ENCODE measurements at regions not wholly inside any gene's neighbourhood (a gene's known extent, or its start where the extent isn't known, plus 50 kb on each side); places are given as distances from the start of the nearest gene placed in this dataset.
"Not testable (repeated sequence)": the region's sequence is repeated elsewhere in the genome, so short reads cannot be mapped to it uniquely, and the experiment has no call there.

GRCh38 chr2:224650815-224651439, 65.2 kb downstream of the CCDC195 start:
- no peak overlapping the region for H3K27ac ChIP-seq (ENCODE audit: low read depth in 1 of 2, low read length in 2 of 2)
- H3K36me3 ChIP-seq (ENCODE audit: control insufficient read depth in 1 of 2, insufficient read depth in 2 of 2, low read length in 1 of 2) = no peaks in the 10 kb centered on the region
- no peak for DNase-seq
- WGBS, 2 donors = 14 to 16% methylated on average over 6 of the region's 6 CpGs
- no peaks in the 10 kb centered on the region for H3K9me3 ChIP-seq (ENCODE audit: control insufficient read depth, low read length)
- ATAC-seq (ENCODE audit: low FRiP score) = no peak
- intact Hi-C loops (cut with DNase I) = loop anchor here (1.0 to 2.0 kb wide), 2 partner anchors 294 kb away; no protein-coding TSS in a partner anchor
- no peak overlapping the region for H3K4me3 ChIP-seq (ENCODE audit: low read length in 2 of 2)
- H3K27me3 ChIP-seq (ENCODE audit: control insufficient read depth in 1 of 2, insufficient read depth in 2 of 2, low read length in 1 of 2) = no peaks in the 10 kb centered on the region
- H3K4me1 ChIP-seq (ENCODE audit: control insufficient read depth in 1 of 2, insufficient read depth in 2 of 2, low read length in 2 of 2) = no peaks in the 10 kb centered on the region

- H3K27me3 ChIP-seq (ENCODE audit: control insufficient read depth in 1 of 2, insufficient read depth in 2 of 2, low read length in 1 of 2); H3K27ac ChIP-seq (ENCODE audit: low read depth in 1 of 2, low read length in 2 of 2); DNase-seq; intact Hi-C loops (cut with DNase I); H3K4me3 ChIP-seq (ENCODE audit: low read length in 2 of 2); H3K4me1 ChIP-seq (ENCODE audit: control insufficient read depth in 1 of 2, insufficient read depth in 2 of 2, low read length in 2 of 2); ATAC-seq (ENCODE audit: low FRiP score); H3K9me3 ChIP-seq (ENCODE audit: control insufficient read depth, low read length); H3K36me3 ChIP-seq (ENCODE audit: control insufficient read depth in 1 of 2, insufficient read depth in 2 of 2, low read length in 1 of 2): not testable (repeated sequence)
- 88 to 89% methylated on average over 11 of the region's 11 CpGs for WGBS, 2 donors
Measured at GRCh38 chr2:224647684-224648083, 62.5 kb upstream of the CUL3 start.

GRCh38 chr2:224646242-224646846, 61.2 kb upstream of the CUL3 start:
- no peaks in the 10 kb centered on the region for H3K27me3 ChIP-seq (ENCODE audit: control insufficient read depth in 1 of 2, insufficient read depth in 2 of 2, low read length in 1 of 2)
- H3K4me3 ChIP-seq (ENCODE audit: low read length in 2 of 2) = no peak overlapping the region
- ATAC-seq (ENCODE audit: low FRiP score) (no peak), DNase-seq (no peak)
- H3K9me3 ChIP-seq (ENCODE audit: control insufficient read depth, low read length) = no peaks in the 10 kb centered on the region
- no peaks in the 10 kb centered on the region for H3K4me1 ChIP-seq (ENCODE audit: control insufficient read depth in 1 of 2, insufficient read depth in 2 of 2, low read length in 2 of 2)
- intact Hi-C loops (cut with DNase I) = no loop called here
- no peaks in the 10 kb centered on the region for H3K36me3 ChIP-seq (ENCODE audit: control insufficient read depth in 1 of 2, insufficient read depth in 2 of 2, low read length in 1 of 2)
- WGBS, 2 donors = 50 to 51% methylated on average over 9 of the region's 9 CpGs
- no peak overlapping the region for H3K27ac ChIP-seq (ENCODE audit: low read depth in 1 of 2, low read length in 2 of 2)

- ATAC-seq (ENCODE audit: low FRiP score) = no peak
- Histone ChIP-seq H3K27me3 (ENCODE audit: control insufficient read depth in 1 of 2, insufficient read depth in 2 of 2, low read length in 1 of 2) (no peaks in the 10 kb centered on the region), H3K9me3 (ENCODE audit: control insufficient read depth, low read length) (no peaks in the 10 kb centered on the region), H3K4me1 (ENCODE audit: control insufficient read depth in 1 of 2, insufficient read depth in 2 of 2, low read length in 2 of 2) (no peaks in the 10 kb centered on the region), H3K27ac (ENCODE audit: low read depth in 1 of 2, low read length in 2 of 2) (no peak overlapping the region), H3K36me3 (ENCODE audit: control insufficient read depth in 1 of 2, insufficient read depth in 2 of 2, low read length in 1 of 2) (no peaks in the 10 kb centered on the region), H3K4me3 (ENCODE audit: low read length in 2 of 2) (no peak overlapping the region)
- no peak for DNase-seq
- WGBS, 2 donors = 80 to 81% methylated on average over 4 of the region's 4 CpGs
- intact Hi-C loops (cut with DNase I) = no loop called here
Measured at GRCh38 chr2:224645722-224646121, 60.6 kb upstream of the CUL3 start.

GRCh38 chr2:224640679-224641078, 55.5 kb upstream of the CUL3 start:
- no peaks in the 10 kb centered on the region for H3K36me3 ChIP-seq (ENCODE audit: control insufficient read depth in 1 of 2, insufficient read depth in 2 of 2, low read length in 1 of 2)
- WGBS, 2 donors = 84 to 85% methylated on average over 4 of the region's 4 CpGs
- no peak overlapping the region for H3K27ac ChIP-seq (ENCODE audit: low read depth in 1 of 2, low read length in 2 of 2)
- no peaks in the 10 kb centered on the region for H3K9me3 ChIP-seq (ENCODE audit: control insufficient read depth, low read length)
- no peak overlapping the region for H3K4me3 ChIP-seq (ENCODE audit: low read length in 2 of 2)
- H3K4me1 ChIP-seq (ENCODE audit: control insufficient read depth in 1 of 2, insufficient read depth in 2 of 2, low read length in 2 of 2) = no peaks in the 10 kb centered on the region
- DNase-seq = no peak
- intact Hi-C loops (cut with DNase I) = no loop called here
- ATAC-seq (ENCODE audit: low FRiP score) = no peak
- no peaks in the 10 kb centered on the region for H3K27me3 ChIP-seq (ENCODE audit: control insufficient read depth in 1 of 2, insufficient read depth in 2 of 2, low read length in 1 of 2)

- no peaks in the 10 kb centered on the region for H3K4me1 ChIP-seq (ENCODE audit: control insufficient read depth in 1 of 2, insufficient read depth in 2 of 2, low read length in 2 of 2)
- no peaks in the 10 kb centered on the region for H3K36me3 ChIP-seq (ENCODE audit: control insufficient read depth in 1 of 2, insufficient read depth in 2 of 2, low read length in 1 of 2)
- intact Hi-C loops (cut with DNase I) = no loop called here
- H3K27ac ChIP-seq (ENCODE audit: low read depth in 1 of 2, low read length in 2 of 2) = no peak overlapping the region
- ATAC-seq (ENCODE audit: low FRiP score) (no peak), DNase-seq (no peak)
- H3K9me3 ChIP-seq (ENCODE audit: control insufficient read depth, low read length) = no peaks in the 10 kb centered on the region
- no peak overlapping the region for H3K4me3 ChIP-seq (ENCODE audit: low read length in 2 of 2)
- H3K27me3 ChIP-seq (ENCODE audit: control insufficient read depth in 1 of 2, insufficient read depth in 2 of 2, low read length in 1 of 2) = no peaks in the 10 kb centered on the region
- WGBS, 2 donors = 60 to 62% methylated on average over 8 of the region's 8 CpGs
Measured at GRCh38 chr2:224638301-224638823, 53.2 kb upstream of the CUL3 start.
